ENCODE measurements at regions not wholly inside any gene's neighbourhood (a gene's known extent, or its start where the extent isn't known, plus 50 kb on each side); places are given as distances from the start of the nearest gene placed in this dataset.

DNA sequence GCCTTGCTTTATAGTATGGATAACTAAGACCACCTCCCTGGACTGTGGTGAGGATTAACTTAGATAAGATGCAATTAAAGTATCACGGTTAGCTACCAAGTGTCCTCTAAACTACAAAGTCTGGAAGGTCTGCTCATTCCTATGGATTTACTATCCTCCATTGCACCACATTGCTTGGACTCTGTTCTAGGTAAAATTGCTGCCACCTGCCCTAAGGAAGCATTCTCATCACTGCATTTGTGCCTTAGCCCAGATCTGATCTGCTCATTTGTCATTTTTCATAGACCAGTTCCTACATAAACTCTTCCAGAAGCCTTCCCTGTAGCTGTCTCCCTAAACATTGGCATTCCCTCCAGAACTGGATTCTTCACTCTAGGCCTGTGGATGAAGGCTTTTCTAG is 380.0 kb downstream of the INSC start:
- TF ChIP-seq CTCF (IDR thresholded peaks at IDR 0.05 in 2 of 3, conservative IDR thresholded peaks at IDR 0.05 in 1 of 3; ENCODE audit: borderline replicate concordance in 1 of 3, insufficient read depth in 1 of 3, low read depth in 2 of 3, low read length in 2 of 3), result no peak
- no peak for TF ChIP-seq POLR2A (IDR thresholded peaks at IDR 0.05; ENCODE audit: borderline replicate concordance, extremely low read depth, insufficient read depth, insufficient read length)
- no peak for TF ChIP-seq POLR2AphosphoS5 (IDR thresholded peaks at IDR 0.05; ENCODE audit: low read depth, low read length)
- no peak for TF ChIP-seq SP1 (IDR thresholded peaks at IDR 0.05; ENCODE audit: low read depth)
- no peak for TF ChIP-seq TCF7L2 (IDR thresholded peaks at IDR 0.05; ENCODE audit: borderline replicate concordance, extremely low read depth, insufficient read depth, insufficient read length)
- no peak for TF ChIP-seq EZH2 (IDR thresholded peaks at IDR 0.05)
- TF ChIP-seq EGR1 (IDR thresholded peaks at IDR 0.05; ENCODE audit: low read depth), result no peak
- no peak for TF ChIP-seq RAD21 (IDR thresholded peaks at IDR 0.05; ENCODE audit: low read depth)
- TF ChIP-seq ZNF274 (IDR thresholded peaks at IDR 0.05; ENCODE audit: low read depth, low read length), result no peak
- TF ChIP-seq YY1 (IDR thresholded peaks at IDR 0.05; ENCODE audit: extremely low read depth, insufficient replicate concordance, low read depth, low read length), result no peak
- TF ChIP-seq ELF1 (IDR thresholded peaks at IDR 0.05; ENCODE audit: borderline replicate concordance, low read depth), result no peak

Data from HCT116 (cell line).